HG03565 (cell line): ENCODE measurements at regions not wholly inside any gene's neighbourhood (a gene's known extent, or its start where the extent isn't known, plus 50 kb on each side); places are given as distances from the start of the nearest gene placed in this dataset.
"Not testable (repeated sequence)": the region's sequence is repeated elsewhere in the genome, so short reads cannot be mapped to it uniquely, and the experiment has no call there.

Source experiments
- ATAC-seq: cut with Tn5 transposase; IDR thresholded peaks from one replicate; pipeline ENCODE4 v1.9.1; 2021; ENCODE audit warnings: mild to moderate bottlenecking, moderate library complexity; ENCODE audit not compliant: unreplicated experiment

DNA sequence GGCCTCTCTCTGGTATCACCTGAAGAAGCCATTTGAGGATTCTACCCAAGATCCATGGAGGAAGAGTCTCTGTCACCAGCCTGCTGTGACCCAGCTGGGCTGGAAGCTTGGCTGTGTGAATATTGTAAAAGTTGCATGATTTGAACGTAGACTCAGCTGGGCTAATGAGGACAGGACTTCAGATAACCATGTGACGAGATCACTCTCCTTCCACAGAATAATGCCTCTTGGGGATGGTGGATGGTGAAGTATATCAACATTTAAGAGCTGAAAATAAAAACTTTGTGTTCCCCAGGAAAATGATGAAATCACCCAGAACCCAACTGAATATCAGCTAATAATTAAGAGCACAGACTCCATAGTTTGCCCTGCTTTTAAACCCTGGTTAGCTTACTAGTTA lies 427.9 kb downstream of the CD83 start:
- no peak for ATAC-seq

DNA sequence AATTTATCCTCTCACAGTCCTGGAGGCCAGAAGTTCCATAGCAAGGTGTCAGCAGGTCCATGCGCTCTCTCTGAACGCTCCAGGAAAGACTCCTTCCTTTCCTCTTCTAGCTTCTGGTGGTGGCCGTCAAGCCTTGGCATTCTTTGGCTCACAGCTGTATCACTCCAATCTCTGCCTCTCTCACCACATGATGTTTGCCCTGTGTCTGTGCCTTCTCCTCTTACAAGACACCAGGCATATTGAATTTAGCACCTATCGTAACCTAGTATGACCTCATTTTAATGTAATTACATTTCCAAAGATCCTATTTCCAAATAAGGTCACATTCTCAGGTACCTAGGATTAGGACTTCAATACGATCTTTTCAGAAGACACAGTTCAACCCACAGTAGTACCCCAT lies 428.5 kb downstream of the CD83 start:
- ATAC-seq = no peak

DNA sequence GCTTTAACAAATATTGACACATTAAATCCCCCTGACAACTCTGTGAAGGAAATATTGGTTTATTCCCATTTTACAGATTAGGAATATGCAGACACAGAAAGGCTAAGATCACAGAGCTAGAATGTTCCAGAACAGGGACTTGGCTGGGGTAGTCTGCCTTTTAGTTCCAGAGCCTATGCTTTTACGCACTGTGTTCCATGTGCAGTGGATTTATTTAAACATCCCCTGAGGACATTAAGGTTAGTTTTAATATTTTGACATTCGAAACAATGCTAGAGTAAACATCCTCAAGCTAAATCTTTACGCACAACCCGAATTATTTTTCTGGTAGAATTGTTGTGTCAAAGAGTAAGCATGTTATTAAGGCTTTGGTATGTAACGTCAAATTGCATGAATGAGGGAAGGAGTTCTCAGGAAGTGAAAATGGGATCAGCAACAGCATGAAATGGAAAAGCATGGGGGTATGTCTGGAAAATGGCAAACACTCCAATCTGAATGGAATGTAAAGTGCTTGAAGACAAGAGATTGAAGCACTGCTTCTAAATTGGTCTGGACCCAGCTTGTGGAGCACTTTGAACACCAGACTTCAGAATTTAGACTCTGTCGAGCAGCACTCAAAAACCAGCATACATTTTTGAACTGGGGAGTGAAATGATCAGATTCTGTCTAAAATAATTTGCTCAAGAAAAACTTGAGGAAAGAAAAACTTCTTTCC lies 429.9 kb downstream of the CD83 start:
- no peak for ATAC-seq

DNA sequence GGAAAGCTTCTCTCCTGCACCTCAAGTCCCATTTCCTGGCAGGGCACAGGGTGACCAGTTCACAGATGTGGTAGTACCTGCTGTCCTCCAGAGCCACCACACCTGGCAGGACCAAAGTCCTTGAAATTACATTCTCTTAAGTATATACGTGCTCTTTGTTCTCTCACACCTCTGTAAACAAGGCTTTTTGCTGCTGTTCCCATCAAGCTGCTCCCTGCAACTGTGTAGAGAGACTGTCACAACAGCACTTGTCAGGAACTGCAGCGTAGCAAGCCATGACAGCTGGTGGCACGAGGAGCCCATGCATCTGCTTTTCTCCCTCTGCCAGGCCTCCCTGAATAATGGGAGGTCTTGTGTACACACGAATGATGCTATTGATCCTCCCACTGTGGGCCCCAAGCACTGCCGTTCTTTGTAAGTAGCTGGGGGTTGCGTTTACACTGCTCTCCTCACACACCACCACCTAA lies 431.8 kb downstream of the CD83 start:
- ATAC-seq = no peak

DNA sequence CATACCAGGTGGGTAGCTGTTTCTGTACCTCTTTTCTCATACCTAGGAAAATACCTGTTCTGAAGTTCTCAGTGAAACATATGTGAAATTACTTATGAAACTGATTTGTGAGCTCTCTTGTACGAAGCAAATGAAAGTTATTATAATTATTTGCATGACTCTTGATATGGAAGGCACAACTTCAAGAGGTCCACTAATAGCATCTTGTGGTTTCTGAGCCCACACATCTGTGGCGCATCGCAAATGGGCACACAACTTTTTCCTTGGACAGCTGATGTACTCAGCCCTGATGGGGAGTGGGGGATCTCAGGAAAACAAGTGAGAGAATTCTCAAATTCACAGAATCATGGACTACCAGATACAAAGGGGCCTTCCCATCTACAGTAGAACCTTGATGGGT lies 432.3 kb downstream of the CD83 start:
- ATAC-seq = no peak

DNA sequence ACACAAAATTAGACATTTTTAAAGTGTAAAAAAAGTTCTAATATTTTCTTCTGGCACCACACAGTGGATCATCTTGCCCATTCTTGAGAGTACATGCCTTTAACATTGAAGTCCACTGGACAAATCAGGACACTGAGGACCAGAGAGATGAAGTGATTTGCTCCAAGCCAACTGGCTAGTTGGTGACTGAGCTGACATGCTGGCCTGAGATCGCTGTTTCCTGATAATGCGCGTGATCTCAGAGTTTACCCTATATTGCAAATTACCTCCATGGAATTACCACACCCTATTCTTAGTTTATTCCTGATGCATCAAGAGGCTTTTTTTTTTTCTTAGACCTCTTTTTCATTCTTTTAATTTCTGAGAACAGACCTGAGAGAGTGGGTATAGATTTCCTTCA lies 432.8 kb downstream of the CD83 start:
- no peak for ATAC-seq

DNA sequence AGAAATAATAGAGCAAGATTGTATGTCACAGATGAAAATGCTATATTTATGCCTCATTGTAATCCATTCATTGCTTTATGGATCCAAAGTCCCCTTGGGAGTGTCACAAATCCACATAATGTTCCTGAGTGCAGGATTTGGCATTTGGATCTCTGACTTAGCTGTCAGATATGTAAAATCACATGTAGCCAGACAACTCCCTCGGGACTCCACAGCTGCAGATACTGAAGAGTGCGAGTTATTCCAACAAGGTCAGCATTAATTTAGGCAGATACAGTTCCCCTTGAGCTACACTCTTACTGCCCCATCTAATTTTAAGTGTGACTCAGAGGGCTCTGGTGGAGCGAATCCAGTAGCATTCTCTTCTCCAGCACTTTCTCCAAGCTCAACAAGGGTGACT lies 433.2 kb downstream of the CD83 start:
- no peak for ATAC-seq

DNA sequence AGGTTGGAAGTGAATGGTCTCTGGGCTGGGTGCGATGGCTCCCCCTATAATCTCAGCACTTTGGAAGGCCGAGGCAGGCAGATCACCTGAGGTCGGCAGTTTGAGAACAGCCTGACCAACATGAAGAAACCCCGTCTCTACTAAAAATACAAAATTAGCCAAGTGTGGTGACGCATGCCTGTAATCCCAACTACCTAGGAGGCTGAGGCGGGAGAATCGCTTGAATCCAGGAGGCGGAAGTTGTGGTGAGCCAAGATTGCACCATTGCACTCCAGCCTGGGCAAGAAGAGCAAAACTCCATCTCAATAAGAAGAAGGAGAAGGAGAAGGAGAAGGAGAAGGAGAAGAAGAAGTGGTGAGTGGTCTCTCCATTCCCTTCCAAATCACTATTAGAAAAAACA lies 434.0 kb downstream of the CD83 start:
- not testable (repeated sequence) for ATAC-seq

DNA sequence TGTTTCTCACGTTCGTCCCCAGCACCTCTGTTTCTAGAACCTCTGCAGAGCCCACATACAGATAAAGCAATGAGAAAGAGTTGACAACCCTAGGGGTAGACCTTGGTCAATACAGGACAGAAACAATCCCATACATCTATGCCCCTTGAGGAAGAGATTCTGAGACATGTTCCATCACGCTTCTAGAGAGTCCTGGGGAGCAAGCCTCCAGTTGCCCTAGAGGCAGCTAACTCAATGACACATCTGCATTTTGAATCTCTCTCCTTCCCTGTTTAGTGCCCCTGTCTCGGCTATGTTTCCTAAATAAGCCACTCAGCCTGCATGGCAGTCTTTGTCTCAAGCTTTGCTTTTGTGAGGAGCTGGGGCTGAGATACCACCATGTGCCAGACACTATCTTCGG lies 435.3 kb downstream of the CD83 start:
- no peak for ATAC-seq

DNA sequence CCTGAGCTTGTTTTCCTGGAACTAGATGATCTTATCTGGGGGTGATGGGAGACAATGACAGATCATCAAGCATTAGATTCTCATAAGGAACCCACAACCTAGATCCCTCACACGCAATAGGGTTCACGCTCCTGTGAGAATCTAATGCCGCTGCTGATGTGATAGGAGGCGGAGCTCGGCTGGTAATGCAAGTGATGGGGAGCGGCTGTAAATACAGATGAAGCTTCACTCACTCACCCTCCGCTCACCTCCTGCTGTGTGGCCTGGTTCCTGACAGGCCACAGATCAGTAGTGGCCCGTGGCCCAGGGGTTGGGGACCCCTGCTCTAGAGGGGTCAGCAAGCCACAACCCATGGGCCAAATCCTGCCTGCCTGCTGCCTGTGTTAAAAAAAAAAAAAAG lies 435.9 kb downstream of the CD83 start:
- no peak for ATAC-seq

DNA sequence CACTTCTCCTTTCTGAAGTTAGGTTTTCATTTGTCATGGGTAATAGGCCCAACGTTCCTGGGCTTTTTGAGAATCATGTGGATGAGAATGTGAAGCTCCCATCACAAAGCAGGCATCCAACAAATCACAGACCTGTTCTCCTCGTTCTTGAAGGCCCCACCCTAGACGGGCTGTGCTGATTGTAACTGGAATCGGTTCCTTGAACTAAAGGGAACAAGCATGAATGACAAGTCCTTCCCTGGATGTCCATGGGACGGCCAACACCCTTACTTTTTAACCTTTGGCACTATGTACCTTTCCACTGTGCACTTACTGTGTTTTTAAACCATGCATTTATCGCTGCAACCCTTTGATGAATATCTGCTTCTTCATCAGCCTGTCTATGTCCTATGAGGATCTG lies 438.2 kb downstream of the CD83 start:
- no peak for ATAC-seq

DNA sequence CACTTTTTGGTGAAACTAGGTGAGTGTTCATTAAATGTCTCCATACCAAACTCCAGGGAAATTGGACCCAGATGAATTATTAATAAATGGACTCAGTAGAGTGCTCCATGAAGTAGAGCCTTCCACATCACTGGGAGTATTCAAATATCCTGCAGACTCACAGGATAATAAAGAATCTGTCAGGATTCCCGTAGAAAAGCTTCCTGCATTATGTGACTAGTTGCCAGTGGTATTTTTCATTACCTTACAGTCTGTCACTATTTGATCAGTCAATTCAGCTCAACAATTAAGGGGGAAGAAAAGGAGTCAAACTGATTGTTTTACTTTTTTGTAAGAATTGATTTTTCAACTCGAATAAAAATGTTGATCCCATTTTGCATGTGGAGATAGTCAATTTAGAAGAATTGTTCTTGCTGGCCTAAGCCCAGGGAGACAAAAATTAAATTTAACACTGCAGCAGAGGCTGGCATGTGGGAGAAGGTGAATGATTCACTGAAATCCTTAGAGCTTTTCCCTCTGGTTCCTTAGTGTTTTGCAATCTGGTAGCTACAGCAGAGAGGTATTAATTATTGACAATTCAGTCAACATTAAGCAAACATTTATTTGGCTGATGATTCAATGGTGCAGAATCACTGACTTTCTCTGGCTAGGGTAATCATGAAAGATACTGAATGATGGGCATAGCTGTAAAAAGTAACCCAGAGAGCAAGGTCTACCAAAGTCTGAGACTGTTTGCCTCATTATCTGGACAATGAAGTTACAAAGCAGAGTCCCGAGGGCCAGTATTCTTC lies 442.4 kb downstream of the CD83 start:
- ATAC-seq = no peak

DNA sequence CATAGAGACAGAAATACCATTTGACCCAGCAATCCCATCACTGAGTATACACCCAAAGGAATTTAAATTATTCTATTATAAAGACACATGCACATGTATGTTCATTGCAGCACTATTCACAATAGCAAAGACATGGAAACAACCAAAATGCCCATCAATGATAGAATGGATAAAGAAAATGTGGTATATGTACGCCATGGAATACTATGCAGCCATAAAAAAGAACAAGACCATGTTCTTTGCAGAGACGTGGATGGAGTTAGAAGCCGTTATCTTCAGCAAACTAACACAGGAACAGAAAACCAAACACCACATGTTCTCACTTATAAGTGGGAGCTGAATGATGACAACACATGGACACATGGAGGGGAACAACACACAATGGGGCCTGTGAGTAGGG lies 444.0 kb downstream of the CD83 start:
- ATAC-seq = not testable (repeated sequence)

DNA sequence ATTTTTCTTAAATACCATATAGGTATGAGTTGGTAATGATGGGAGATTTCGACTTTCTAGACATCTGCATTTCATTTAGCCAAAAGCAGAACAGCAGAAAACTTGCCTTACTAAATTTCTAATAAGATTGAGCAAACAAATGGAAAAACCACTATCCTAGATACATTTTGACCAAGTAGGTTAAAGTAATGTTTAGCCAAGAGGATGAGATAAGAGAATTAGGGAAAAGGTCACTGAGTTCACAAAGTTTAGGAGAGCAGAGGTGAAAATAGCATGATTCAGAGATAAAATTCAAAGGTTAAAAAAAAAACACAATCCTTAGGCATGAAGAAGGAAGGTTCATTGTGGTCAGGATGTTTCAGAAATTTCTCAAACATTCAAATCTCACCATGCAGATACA lies 450.3 kb downstream of the CD83 start:
- no peak for ATAC-seq

DNA sequence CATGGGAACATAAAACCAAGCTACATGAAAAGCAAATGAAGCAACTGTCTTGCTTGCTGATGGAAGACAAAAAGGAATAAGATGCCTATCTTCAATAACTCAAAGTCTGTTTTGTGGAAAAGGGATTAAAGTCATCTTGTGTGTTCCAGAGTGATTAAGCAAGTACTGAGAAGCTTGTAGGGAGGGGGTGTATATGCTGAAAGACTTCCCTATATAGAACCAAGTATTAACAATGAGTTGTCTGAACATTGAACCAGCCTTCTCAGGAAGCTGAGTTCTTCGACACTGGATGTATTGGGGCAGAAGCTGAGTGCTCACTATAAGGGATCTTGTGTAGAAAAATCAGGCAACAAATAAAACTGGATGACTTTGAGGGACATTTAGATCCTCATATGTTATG lies 451.8 kb downstream of the CD83 start:
- ATAC-seq = no peak

DNA sequence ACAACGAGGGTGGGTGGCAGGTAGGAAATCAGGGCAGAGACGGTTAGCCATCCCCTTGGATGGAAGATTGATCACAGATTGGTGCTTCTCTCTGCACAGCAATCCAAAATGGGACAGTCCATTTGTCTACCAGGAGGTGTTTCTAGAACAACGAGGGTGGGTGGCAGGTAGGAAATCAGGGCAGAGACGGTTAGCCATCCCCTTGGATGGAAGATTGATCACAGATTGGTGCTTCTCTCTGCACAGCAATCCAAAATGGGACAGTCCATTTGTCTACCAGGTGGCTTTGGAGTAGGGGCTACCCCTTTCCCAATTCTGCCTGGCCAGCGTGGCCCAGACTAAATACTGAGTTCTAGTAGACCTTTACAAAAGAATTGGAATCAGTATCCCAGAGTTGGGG lies 452.3 kb downstream of the CD83 start:
- ATAC-seq = not testable (repeated sequence)

DNA sequence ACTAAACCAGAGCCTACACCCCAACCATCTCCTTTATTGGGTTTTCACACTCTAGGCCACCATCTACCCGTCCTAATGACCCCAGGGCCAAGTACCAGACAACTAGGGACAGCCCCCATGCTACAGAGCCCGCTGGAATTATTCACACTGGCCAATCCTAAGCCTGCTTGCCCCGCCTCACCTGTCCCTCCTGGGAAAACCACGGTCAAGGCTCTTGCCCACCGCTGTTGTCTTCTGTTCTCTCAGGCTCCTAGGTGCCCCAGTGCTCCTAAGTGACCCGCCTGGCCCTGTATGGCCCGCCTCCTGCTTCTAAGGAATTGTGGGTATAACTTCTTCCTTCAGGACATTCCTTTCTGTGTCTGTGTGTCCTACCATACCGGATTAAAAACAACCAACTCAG lies 453.4 kb downstream of the CD83 start:
- ATAC-seq = no peak

DNA sequence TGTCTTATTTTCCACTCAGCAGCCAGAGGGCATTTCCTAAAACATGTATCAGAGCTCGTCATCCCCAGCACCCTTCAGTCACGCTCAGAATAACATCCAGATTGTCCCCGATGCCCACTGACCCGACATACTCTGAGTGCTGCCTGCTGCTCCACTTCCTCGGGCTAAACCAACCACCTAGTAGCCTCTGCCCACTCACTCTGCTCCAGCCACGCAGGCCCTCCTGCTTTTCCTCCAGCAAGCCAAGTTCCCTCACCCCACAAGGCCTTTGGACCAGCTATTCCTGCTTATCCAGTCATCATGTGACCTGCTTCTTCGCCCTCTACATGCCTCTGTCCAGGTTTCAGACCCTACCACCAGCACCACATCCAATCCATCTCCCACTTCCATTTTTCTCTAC lies 454.2 kb downstream of the CD83 start:
- no peak for ATAC-seq

DNA sequence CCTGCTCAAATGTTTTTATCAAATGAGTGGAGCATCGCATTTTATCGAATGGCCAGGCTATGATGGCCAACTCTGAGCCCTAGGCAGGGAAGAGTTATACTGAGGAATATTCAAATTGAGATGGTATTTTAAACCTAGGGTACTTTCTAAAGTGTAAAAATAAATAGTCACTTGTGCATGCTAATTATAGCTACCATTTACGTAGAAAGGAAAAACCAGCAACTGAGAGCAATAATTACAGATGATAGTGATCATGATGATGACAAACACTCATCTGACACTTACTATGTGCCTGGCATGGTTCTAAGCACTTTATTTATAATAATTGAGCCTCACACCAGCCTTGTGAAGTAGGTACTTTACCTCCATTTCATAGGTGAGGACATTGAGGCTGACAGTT lies 455.7 kb downstream of the CD83 start:
- no peak for ATAC-seq

DNA sequence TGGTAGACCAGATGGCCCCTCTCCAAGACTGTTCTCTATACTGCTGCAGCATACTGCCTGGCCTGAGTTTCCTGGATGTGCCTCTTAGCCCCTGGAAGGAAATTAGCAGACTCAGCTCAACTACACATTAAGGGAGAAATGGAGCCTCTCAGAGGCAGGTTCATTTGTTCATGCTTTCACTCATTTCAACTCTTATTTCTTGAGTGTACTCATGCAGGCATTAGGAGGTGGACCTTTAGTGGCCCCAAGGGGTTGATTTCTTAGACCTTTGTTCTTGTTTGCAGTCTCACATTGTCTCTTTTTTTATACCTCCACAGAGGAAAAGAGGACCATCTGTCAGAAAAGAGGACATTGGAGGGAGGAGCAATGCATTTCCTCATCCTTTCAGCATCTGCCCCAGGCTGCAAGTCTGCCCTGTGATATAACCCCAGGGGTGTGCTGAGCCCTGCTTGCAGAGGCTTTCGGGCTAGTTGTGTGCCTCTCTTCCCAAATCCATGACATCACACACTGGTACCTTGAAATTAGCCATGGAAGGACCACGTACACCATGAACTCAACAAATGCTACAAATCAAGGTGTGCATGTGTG lies 456.2 kb downstream of the CD83 start:
- no peak for ATAC-seq

DNA sequence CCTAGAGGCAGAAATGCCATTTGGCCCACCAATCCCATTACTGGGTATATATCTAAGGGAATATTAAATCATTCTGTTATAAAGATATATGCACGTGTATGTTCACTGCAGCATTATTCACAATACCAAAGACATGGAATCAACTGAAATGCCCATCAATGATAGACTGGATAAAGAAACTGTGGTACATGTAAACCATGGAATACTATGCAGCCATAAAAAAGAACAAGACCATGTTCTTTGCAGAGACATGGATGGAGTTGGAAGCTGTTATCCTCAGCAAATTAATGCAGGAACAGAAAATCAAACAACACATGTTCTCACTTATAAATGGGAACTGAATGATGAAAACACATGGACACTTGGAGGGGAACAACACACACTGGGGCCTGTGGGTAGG lies 458.4 kb downstream of the CD83 start:
- ATAC-seq = no peak

DNA sequence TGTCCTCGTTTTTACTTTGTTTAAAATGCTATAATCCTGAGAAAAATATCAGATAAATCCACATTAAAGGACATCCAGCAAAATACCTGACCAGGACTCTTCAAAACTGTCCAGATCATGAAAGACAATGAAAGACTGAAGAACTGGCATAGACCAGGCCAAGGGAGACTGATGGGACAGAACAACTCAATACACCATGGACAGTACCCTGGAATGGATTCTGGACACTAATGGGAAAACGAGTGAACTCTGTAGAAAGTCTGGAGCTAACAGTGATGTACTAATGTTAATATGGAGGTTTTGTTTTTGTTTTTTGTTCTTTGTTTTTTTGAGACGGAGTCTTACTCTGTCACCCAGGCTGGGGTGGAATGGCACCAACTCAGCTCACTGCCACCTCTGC lies 461.4 kb downstream of the CD83 start:
- no peak for ATAC-seq
